ENCODE measurements at regions not wholly inside any gene's neighbourhood (a gene's known extent, or its start where the extent isn't known, plus 50 kb on each side); places are given as distances from the start of the nearest gene placed in this dataset.

DNA sequence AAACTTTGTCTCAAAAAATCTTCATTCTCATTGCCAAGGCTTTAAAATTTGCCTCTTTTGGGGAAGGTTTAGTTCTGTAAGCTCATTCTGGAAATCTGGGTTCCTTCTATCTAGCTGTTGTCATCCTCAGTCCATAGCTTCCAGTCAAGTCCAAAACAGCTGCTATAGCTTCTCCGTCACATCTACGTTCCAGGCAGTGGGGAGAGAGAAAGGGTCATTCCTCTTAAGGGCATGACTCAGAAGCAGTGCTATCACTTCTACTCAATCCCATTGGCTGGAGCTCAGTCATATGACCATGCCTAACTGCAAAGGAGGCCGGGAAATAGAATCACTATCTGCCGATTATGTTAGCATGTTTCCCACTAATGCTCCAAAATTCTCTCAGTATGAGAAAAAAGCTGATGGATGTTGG lies 141.4 kb upstream of the PTPN1 start:
- TF ChIP-seq, protein P1, sequence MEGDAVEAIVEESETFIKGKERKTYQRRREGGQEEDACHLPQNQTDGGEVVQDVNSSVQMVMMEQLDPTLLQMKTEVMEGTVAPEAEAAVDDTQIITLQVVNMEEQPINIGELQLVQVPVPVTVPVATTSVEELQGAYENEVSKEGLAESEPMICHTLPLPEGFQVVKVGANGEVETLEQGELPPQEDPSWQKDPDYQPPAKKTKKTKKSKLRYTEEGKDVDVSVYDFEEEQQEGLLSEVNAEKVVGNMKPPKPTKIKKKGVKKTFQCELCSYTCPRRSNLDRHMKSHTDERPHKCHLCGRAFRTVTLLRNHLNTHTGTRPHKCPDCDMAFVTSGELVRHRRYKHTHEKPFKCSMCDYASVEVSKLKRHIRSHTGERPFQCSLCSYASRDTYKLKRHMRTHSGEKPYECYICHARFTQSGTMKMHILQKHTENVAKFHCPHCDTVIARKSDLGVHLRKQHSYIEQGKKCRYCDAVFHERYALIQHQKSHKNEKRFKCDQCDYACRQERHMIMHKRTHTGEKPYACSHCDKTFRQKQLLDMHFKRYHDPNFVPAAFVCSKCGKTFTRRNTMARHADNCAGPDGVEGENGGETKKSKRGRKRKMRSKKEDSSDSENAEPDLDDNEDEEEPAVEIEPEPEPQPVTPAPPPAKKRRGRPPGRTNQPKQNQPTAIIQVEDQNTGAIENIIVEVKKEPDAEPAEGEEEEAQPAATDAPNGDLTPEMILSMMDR (IDR thresholded peaks at IDR 0.05): no peak

DNA sequence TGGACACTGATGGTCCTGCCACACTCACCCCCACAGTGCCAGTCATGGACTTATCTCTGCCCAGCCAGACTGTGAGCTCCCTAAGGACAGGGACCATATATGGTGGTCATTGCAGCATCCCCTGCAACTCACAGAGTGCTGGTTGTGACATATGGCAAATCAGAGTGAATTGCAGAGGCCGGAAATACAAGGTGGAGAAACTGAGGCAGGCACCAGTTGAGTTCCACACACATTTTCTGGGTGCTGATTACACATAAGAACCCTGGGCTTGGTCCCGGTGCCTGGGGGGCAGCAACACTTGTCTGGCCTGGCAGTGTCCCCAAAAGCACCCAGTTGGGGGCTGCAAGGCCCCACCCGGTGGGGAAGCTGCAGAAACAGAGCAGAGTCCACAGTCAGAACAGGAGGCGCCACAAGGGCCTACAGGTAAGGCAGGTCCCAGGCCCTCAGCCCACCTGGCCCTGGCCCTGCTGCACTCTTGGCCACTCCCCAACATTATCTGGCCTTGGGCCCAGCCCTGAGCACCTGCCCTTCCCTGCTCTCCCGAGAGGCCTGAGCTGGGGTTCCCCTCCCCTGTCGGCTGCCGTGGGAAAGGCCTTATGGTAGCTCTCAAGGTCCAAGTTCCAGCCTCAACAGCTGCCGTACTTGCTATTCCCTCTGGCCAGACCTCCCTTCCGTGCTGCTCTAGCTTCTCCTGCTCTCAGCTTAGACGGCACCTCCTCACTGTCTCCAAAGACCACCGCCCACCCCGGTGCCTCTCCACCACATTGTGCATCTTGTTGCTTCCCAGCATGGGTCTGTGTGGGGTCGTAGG lies 140.8 kb upstream of the PTPN1 start:
- TF ChIP-seq, protein P1 (IDR thresholded peaks at IDR 0.05): no peak

DNA sequence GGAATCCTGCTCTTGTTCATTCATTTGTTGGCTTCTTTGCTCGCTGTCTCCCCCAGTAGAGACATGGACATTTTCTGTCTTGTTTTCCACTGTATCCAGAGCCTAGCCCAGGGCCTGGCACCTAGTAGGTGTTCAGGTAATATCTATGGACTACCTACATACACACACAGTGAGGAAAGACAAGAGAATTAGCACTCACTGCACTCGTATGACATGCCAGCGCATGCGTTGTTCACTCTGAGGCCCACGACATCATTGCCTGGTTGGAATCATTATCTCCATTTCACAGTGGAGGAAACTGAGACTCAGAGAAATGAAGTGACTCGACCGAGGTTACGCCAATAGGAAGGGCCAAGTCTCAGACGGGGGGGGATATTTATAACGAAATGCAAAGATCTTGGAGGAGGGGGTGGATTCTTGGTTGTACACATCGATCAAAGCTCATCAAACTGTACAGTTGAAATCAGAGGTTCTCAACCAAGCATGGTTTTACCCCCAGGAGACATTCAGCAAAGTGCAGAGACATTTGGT lies 140.1 kb upstream of the PTPN1 start:
- TF ChIP-seq, protein P1 (IDR thresholded peaks at IDR 0.05): no peak

DNA sequence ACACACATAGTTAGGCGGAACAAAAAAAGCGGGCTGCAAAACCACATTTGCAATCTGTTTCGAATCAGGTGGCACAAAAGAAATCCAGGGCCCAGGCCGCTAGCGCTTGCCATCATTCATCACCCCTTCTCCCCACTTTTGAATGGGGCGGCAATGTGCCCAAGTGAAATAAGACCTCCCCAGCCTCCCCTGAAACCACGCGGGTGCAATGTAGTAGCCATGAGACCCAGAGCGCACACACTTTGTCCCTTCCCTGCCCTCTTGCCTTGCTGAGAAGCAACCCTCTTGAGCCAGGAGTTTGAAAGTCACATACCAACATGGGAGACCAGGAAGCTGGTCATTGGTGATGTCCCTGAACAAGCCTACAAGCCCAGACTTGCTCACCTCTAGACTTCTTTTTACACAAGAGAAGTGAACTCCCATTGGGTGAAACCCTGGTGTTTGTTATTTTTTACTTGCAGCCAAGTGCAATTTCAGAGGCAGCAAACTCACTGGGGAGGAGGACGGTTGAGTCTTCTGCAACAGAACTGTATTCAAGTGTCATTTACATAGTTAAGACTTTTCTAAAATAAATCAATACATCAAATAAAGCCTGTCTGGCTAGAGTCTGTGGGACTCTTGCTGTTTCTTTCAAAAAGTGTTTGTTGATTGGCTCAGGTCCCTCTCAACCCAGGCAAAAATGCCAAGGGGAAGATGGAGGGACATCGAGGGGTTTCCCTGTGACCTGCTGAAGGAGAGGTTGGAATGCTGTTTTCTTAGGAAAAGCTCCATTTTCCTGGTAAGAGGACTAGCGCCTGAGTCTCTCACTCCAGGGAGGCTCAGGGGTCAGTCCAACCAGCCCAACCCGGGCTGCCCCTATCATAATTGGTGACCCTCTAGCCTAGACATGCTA lies 138.1 kb upstream of the PTPN1 start:
- TF ChIP-seq, protein P1 (IDR thresholded peaks at IDR 0.05): no peak

DNA sequence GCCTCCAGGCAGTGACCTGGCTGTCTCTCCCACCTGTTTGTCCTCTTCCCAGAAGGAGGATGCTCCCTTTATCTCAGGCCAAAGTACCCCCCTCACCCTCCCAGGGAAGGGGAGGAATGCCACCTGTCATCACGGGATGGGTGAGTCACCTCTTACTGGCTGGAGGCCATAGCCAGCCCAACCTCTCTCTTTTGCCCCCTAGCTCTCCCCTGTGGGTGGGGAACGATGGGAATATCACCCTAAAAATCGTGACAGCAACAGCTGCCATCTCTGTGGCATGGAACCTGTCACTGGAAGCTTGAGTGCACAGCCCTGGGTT lies 137.5 kb upstream of the PTPN1 start:
- TF ChIP-seq, protein P1 (IDR thresholded peaks at IDR 0.05): no peak

DNA sequence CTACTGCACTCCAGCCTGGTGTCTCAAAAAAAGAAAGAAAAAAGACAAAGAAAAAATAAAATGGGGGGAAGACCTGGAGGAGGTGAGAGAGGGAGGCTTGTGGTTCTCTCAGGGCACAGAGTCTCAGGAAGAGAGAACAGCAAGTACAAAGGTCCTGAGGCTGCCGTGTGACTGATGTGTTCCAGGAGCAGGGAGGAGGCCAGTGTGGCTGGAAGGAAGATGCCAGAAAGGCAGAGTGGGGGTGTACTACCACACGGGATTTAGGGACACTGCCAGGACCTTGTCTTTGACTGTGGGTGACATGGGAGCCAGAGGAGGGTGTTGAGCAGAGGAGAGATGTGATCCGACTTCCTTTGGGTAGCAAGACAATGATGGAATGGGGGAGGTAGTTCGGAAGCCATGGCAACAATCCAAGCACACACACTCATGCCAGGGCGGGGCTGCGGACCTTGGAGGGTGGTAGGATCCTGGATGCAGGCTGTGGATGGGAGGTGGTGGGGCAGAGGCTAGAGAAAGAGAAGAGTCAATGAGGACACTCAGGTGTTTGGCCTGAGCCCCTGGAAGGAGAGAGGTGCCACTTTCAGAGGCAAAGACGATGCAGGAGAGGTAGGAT lies 136.4 kb upstream of the PTPN1 start:
- TF ChIP-seq, protein P1 (IDR thresholded peaks at IDR 0.05): no peak

DNA sequence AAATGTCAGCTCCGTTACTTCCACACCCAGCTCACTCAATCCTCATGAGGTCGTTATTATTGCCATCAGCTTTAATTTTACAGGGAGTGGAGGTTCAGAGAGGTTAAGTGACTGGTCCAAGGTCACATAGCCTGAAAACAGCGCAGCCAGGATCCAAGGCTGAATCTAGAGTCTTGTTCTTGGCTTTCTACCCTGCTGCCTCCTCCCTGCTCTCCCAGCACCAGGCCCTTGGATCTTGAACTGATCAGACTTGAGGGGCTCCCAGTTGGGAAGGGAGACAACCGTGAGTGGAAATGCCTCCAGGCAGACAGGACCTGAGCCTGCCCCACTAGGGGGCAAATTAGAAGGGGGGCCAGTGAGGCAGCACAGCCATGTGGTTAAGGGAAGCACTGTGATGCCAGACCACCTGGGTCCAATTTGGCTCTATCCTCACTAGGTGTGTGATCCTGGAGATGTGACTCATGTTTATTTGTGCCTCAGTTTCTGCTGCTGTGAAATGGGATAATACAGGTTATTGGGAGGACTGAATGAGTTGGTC lies 135.6 kb upstream of the PTPN1 start:
- TF ChIP-seq, protein P1 (IDR thresholded peaks at IDR 0.05): no peak

Measured in LNCAP (cell line).